Osteocyte (in vitro differentiated cells): ENCODE measurements at regions not wholly inside any gene's neighbourhood (a gene's known extent, or its start where the extent isn't known, plus 50 kb on each side); places are given as distances from the start of the nearest gene placed in this dataset.
A peak's percentile ranks its signal among the peaks of the same experiment; 100 is the strongest.

Experiments used
- DNase-seq: peaks from one replicate; pipeline ENCODE4 v3.0.0; 2021; ENCODE audit warnings: mixed read lengths; ENCODE audit not compliant: unreplicated experiment; ENCODE audit errors: extremely low spot score
- H3K27ac Mint-ChIP-seq: one replicate; pipeline ENCODE4 v1.8.0; 2021; ENCODE audit warnings: mild to moderate bottlenecking, mixed read lengths; ENCODE audit not compliant: unreplicated experiment
- H3K27me3 Mint-ChIP-seq: one replicate; pipeline ENCODE4 v1.8.0; 2021; ENCODE audit warnings: mixed read lengths; ENCODE audit not compliant: unreplicated experiment
- H3K36me3 Mint-ChIP-seq: one replicate; pipeline ENCODE4 v1.8.0; 2021; ENCODE audit warnings: mixed read lengths; ENCODE audit not compliant: unreplicated experiment
- H3K4me1 Mint-ChIP-seq: one replicate; pipeline ENCODE4 v1.8.0; 2021; ENCODE audit warnings: mixed read lengths; ENCODE audit not compliant: unreplicated experiment
- H3K4me3 Mint-ChIP-seq: one replicate; pipeline ENCODE4 v1.8.0; 2021; ENCODE audit warnings: mild to moderate bottlenecking, moderate library complexity, mixed read lengths; ENCODE audit not compliant: unreplicated experiment
- H3K9me3 Mint-ChIP-seq: one replicate; pipeline ENCODE4 v1.8.0; 2021; ENCODE audit warnings: mixed read lengths; ENCODE audit not compliant: unreplicated experiment
- TF ChIP-seq, protein P1 (sequence below): fragments of 200-600 bp; sonication (generic); IDR thresholded peaks from 2 replicates; pipeline ENCODE4 v1.5.0; 2021; ENCODE audit warnings: antibody characterized with exemption, mild to moderate bottlenecking, moderate library complexity

DNA sequence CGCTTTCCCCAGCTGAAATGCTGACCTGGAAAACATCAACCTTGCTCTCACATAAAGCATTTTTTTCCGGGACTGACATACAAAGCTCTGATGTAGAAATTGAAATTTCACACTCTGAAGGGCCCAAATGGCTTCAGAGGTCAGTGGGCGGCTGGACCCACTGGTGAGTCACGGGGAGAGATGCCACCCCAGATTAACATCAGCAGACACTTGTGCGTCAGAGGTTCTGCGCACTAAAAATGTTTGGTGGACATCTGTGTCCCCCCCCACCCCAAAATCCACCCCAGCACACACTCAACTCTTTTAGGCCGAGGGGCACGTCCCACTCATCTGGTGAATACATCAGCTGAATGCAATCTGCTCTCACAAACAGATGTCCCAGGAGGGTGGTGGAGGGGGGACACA, 208.9 kb downstream of the ASB1 start:
- peak; percentile 46 for DNase-seq
- Mint-ChIP-seq H3K9me3 (no peaks in the 10 kb centered on the region), H3K36me3 (no peaks in the 10 kb centered on the region), H3K4me1 (no peaks in the 10 kb centered on the region), H3K4me3 (no peak overlapping the region), H3K27me3 (no peaks in the 10 kb centered on the region), H3K27ac (no peak overlapping the region)
- TF ChIP-seq, protein P1, sequence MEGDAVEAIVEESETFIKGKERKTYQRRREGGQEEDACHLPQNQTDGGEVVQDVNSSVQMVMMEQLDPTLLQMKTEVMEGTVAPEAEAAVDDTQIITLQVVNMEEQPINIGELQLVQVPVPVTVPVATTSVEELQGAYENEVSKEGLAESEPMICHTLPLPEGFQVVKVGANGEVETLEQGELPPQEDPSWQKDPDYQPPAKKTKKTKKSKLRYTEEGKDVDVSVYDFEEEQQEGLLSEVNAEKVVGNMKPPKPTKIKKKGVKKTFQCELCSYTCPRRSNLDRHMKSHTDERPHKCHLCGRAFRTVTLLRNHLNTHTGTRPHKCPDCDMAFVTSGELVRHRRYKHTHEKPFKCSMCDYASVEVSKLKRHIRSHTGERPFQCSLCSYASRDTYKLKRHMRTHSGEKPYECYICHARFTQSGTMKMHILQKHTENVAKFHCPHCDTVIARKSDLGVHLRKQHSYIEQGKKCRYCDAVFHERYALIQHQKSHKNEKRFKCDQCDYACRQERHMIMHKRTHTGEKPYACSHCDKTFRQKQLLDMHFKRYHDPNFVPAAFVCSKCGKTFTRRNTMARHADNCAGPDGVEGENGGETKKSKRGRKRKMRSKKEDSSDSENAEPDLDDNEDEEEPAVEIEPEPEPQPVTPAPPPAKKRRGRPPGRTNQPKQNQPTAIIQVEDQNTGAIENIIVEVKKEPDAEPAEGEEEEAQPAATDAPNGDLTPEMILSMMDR = no peak

DNA sequence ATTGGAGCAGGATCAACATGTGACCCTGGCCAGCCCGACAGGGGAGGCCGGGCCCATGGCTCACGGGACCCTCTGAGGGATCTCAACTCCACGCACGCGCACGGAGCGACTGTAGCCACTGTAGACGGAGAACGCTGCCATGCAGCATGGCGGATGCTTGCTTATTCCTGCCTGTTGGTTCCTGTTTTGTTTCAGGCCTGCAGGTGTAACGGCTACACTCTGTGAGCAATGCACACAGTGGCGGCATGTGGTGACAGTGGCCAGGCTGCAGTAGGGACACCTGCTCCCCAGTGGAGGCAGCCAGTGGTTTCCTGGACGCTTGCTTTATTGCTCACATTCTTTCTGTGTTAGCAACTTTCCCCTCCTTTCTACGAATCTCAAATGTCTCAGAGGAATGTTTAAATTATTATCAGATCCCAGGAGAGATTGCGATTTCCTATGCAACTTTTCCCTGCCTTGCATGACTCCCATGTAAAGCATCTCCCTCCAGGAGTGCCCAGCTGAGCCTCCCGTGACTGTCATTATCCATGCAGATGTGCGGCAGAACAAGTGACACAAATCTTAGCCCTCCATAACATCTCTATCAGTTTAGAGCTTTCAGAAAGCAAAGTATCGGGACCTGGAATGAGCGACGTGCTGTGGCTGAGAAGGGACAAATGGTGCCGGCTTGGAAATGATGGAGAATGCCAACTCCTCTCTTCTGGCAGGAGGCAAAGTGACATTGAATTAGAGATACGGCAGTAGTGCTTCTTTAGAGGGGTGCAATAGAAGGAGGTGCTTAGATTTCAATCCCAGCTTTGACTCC, 209.7 kb downstream of the ASB1 start:
- Mint-ChIP-seq H3K27me3 (no peaks in the 10 kb centered on the region), H3K4me1 (no peaks in the 10 kb centered on the region), H3K27ac (no peak overlapping the region), H3K4me3 (no peak overlapping the region), H3K36me3 (no peaks in the 10 kb centered on the region), H3K9me3 (no peaks in the 10 kb centered on the region)
- TF ChIP-seq, protein P1 = no peak
- peak; percentile 75 for DNase-seq

DNA sequence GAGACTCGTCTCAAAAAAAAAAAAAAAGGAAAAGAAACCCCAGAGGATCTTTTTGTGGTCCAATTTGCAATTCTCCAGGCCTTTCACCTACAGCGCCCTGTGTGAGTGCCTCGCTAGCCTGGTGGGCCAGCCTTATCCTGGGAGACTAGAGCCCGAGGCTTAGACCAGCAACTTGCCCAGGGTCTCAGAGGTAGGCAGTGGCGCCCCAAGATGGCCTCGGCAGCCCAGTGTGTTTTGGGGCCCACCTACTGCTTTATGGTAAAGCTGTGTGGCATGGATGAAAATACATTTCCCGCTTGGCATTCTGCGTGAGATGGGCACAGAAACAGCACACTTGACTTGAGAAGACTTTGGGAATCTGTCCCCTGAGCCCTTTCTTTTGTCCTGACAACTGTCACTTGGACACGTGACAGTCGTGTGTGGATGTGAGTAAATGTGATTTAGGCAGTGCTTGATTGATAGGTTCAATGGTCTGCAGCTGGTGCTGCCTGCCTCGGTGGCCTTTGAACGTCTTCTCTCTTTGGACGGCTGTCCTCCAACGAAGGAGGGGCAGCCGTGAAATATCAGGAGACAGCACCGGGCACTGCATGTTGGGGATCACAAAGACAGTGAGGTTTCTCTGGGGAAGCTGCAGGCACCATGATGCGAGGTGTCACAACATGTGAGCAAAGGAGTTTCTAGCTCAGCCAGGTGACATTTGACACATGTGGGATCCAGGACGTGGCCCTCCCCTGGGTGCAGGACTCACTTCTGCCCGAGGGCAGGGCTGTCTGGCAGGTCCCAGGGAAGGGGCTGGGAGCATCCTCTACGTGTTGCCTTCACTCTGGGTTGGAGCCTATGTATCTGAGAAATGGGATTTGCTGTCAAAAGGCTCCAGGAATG, 209.5 kb upstream of the TWIST2 start:
- Mint-ChIP-seq H3K4me3 (no peak overlapping the region), H3K4me1 (no peaks in the 10 kb centered on the region), H3K27ac (no peak overlapping the region), H3K27me3 (no peaks in the 10 kb centered on the region), H3K36me3 (no peaks in the 10 kb centered on the region), H3K9me3 (no peaks in the 10 kb centered on the region)
- peak; percentile 62 for DNase-seq
- TF ChIP-seq, protein P1 = no peak

- H3K27me3 Mint-ChIP-seq = no peaks in the 10 kb centered on the region
- TF ChIP-seq, protein P1 = no peak
- no peaks in the 10 kb centered on the region for H3K9me3 Mint-ChIP-seq
- H3K36me3 Mint-ChIP-seq = no peaks in the 10 kb centered on the region
- peak; percentile 63 for DNase-seq
- H3K4me1 Mint-ChIP-seq = no peaks in the 10 kb centered on the region
- no peak overlapping the region for H3K4me3 Mint-ChIP-seq
- H3K27ac Mint-ChIP-seq = no peak overlapping the region
Observed at GRCh38 chr2:238638982-238639628, 208.8 kb upstream of the TWIST2 start.
